Testis (tissue), 2 donors: ENCODE measurements at regions not wholly inside any gene's neighbourhood (a gene's known extent, or its start where the extent isn't known, plus 50 kb on each side); places are given as distances from the start of the nearest gene placed in this dataset.

ENCODE experiments used
- POLR2A ChIP-seq: fragments of 450-650 bp; IDR thresholded peaks from one replicate; pipeline ENCODE4 v1.6.1; 2017; ENCODE audit warnings: antibody characterized with exemption, mild to moderate bottlenecking, moderate library complexity
- TF ChIP-seq, protein P1 (sequence below), 3 experiments: fragments of 450-650 bp in 2 of 3; fragments of 200-600 bp in 1 of 3; sonication (generic) in 1 of 3; IDR thresholded peaks; one replicate each; pipeline ENCODE4 v1.5.1; 2016 to 2019; ENCODE audit warnings: antibody characterized with exemption in 3 of 3, mild to moderate bottlenecking in 2 of 3, moderate library complexity in 1 of 3

DNA sequence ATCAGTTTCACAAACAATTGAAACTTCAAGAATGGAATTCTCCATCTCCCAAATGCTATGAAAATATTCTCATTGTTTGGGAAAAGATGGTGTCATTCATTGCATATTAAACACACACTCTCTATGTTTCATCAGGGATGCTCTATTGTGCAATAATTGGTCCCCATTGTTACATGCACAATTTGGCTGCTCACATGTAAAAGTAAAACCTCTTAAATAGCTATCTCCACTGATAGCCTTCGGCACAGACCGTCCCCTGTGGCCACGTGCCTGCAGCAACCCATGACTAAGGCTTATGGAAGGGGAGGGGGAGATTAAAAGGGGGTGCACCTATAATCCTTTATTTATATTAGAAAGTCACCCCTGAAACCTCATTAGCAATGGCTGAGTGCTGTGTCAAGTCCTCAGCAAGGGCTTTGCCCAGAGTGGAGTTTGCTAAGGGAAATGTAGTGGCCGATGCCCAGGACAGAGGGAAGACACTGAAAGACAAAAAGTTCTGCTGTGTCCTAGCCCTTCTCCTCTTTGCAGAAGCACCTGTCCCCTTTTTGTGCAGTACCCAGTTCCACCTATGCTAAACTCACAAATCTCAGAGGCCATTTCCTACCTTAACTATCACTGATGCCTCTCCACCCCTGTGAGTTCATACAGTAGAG is 309.6 kb upstream of the ESRRG start:
- TF ChIP-seq, protein P1, sequence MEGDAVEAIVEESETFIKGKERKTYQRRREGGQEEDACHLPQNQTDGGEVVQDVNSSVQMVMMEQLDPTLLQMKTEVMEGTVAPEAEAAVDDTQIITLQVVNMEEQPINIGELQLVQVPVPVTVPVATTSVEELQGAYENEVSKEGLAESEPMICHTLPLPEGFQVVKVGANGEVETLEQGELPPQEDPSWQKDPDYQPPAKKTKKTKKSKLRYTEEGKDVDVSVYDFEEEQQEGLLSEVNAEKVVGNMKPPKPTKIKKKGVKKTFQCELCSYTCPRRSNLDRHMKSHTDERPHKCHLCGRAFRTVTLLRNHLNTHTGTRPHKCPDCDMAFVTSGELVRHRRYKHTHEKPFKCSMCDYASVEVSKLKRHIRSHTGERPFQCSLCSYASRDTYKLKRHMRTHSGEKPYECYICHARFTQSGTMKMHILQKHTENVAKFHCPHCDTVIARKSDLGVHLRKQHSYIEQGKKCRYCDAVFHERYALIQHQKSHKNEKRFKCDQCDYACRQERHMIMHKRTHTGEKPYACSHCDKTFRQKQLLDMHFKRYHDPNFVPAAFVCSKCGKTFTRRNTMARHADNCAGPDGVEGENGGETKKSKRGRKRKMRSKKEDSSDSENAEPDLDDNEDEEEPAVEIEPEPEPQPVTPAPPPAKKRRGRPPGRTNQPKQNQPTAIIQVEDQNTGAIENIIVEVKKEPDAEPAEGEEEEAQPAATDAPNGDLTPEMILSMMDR (IDR thresholded peaks at IDR 0.05), result no peak
- no peak for TF ChIP-seq POLR2A
